ENCODE measurements at regions not wholly inside any gene's neighbourhood (a gene's known extent, or its start where the extent isn't known, plus 50 kb on each side); places are given as distances from the start of the nearest gene placed in this dataset.

- in situ Hi-C loops (cut with HindIII; ENCODE audit: low sequenced_read_pairs), result no loop called here
Observed at GRCh38 chr4:138488533-138488932, 246.4 kb upstream of the SLC7A11 start.

GRCh38 chr4:138487670-138488069, 245.5 kb upstream of the SLC7A11 start:
- in situ Hi-C loops (cut with HindIII; ENCODE audit: low sequenced_read_pairs), result no loop called here

DNA sequence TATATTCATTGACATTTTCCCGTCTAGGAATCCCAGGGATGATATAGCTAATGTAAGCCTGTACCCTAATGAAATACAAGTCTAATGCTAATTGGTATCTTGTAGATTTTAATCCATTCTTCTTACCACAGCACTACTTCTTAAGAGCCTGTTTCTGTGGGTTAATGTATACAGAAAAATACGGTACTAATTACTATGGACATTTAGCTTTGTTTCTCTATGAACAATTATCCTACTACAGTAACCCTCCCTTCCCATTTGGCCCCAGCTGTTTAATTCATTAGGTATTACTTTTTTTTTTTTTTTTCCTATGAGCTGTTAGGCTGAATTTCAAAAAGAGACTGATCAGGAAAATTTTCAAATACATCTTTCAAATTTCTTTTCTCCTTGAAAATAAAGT, 245.1 kb upstream of the SLC7A11 start:
- in situ Hi-C loops (cut with HindIII; ENCODE audit: low sequenced_read_pairs), result no loop called here

GRCh38 chr4:138485498-138485897, 243.3 kb upstream of the SLC7A11 start:
- in situ Hi-C loops (cut with HindIII; ENCODE audit: low sequenced_read_pairs), result no loop called here

DNA sequence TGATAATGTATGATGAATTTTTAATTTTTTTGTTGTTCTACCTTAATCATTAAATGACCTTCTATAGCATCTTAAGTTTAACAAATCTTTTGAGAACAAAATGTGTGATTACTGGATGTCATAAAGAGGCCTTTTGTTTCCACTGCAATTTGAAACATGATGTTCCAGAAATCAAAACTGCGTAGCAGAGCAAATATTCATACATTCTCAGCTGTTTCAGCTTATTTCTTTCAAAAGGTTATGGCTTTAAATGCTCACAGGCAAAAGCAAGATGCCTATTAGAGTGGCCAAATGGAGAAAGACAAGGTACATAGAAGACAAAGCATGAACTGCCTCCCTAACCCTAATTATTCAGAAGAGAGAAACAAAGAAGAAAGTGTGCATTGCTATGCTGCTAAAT, 233.0 kb upstream of the SLC7A11 start:
- in situ Hi-C loops (cut with HindIII; ENCODE audit: low sequenced_read_pairs), result no loop called here

DNA sequence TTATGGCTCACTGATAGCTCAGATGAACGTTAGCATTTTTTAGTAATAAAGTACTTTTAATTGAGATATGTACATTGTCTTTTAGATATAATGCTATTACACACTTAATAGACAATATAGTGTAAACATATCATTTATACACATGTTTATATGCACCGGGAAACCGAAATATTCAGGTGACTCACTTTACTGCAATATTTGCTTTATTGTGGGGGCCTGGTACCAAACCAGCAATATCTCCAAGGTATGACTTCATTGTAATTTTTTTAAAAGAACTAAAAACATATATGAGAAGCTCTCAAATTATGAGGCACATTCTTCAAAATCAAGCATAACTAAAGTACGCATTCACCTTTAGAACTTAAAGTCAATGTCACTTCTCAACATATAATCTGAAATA, 231.2 kb upstream of the SLC7A11 start:
- in situ Hi-C loops (cut with HindIII; ENCODE audit: low sequenced_read_pairs), result no loop called here

DNA sequence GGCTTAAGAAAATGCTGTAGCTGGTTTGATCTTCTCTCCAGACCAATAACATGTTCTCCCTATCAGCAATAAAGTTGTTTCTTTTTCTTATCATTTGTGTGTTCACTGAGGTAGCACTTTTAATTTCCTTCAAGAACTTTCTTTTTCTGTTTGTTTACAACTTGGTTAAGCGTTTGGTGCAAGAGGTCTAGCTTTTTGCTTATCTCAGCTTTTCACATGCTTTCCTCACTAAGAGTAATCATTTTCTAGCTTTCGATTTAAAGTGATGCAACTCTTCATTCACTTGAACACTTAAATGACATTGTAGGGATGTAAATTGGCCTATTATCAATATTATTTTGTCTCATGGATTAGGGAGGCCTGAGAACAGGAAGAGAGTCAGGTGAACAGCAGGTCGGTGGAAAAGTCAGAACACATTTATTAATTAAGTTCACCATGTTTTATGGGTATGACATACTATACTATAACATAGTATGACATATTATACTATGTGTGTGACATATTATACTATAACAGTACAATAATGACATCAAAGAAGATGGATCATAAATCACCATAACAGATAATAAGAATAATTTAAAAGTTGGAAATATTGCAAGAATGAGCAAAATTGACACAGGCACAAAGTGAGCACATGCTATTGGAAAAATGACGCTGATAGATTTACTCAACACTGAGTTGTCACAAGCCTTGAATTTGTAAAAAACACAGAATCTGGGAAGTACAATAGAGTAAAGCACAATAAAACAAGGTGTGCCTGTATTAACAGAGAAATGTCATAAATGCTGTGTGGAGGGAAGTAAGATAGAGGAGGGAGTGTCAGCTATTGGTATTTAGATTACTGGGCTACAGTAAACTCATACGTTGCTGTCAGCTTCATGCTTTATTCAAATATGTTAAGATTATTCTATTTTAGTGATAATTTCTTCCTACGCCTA, 218.6 kb upstream of the SLC7A11 start:
- in situ Hi-C loops (cut with HindIII; ENCODE audit: low sequenced_read_pairs), result no loop called here

DNA sequence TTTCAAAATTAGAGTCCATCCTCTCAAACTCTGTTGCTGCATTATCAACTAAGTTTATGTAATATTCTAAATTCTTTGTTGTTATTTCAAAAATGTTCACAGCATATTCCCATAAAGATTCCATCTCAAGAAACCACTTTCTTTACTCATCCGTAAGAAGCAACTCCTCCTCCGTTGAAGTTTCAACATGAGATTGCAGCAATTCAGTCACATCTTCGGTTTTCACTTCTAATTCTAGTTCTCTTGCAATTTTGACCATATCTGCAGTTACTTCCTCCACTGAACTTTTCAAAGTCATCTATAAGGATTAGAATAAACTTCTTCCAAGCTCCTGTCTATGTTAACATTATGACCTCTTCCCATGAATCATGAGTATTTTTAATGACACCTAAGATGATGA, 216.6 kb upstream of the SLC7A11 start:
- in situ Hi-C loops (cut with HindIII; ENCODE audit: low sequenced_read_pairs), result loop anchor here (10.0 kb wide), 1 partner anchor 234 kb away; no protein-coding TSS in a partner anchor

DNA sequence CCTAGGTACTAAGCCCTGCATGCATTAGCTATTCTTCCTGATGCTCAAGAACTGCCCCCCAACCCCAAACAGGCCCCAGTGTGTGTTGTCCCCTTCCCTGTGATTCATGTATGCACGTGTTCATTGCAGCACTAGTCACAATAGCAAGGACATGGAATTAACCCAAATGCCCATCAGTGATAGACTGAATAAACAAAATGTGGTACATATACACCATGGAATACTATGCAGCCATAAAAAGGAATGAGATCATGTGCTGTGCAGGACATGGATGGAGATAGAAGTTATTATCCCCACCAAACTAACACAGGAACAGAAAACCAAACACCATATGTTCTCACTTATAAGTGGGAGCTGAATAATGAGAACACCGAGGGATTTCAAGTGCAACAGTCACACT, 214.2 kb upstream of the SLC7A11 start:
- in situ Hi-C loops (cut with HindIII; ENCODE audit: low sequenced_read_pairs), result loop anchor here (10.0 kb wide), 1 partner anchor 232 kb away; no protein-coding TSS in a partner anchor

GRCh38 chr4:138455097-138455496, 212.9 kb upstream of the SLC7A11 start:
- in situ Hi-C loops (cut with HindIII; ENCODE audit: low sequenced_read_pairs), result loop anchor here (10.0 kb wide), 1 partner anchor 230 kb away; no protein-coding TSS in a partner anchor

GRCh38 chr4:138452826-138453225, 210.7 kb upstream of the SLC7A11 start:
- in situ Hi-C loops (cut with HindIII; ENCODE audit: low sequenced_read_pairs), result loop anchor here (10.0 kb wide), 1 partner anchor 228 kb away; no protein-coding TSS in a partner anchor

- in situ Hi-C loops (cut with HindIII; ENCODE audit: low sequenced_read_pairs), result loop anchor here (10.0 kb wide), 1 partner anchor 226 kb away; no protein-coding TSS in a partner anchor
Observed at GRCh38 chr4:138451276-138451663, 209.1 kb upstream of the SLC7A11 start.

GRCh38 chr4:138450546-138451275, 208.6 kb upstream of the SLC7A11 start:
- in situ Hi-C loops (cut with HindIII; ENCODE audit: low sequenced_read_pairs), result loop anchor here (10.0 kb wide), 1 partner anchor 226 kb away; no protein-coding TSS in a partner anchor

- in situ Hi-C loops (cut with HindIII; ENCODE audit: low sequenced_read_pairs), result loop anchor here (10.0 kb wide), 1 partner anchor 225 kb away; no protein-coding TSS in a partner anchor
Observed at GRCh38 chr4:138449938-138450337, 207.8 kb upstream of the SLC7A11 start.

DNA sequence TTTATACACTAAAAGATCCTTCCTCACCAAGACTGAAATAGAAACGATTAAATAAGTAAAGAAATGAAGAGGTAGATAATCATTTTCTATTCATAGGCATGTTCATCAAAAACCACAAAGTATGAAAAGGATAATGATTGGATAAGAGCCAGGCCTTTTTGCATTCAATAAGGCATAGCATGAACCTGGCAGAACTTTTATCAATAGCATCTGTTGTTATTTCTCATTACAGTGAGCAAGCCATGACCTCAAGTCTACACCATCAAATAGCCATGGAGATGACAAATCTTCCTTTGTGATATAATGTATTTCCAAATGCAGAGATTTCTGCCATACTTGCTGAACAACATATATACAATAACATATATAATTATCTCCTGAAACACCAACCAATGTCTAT, 206.0 kb upstream of the SLC7A11 start:
- in situ Hi-C loops (cut with HindIII; ENCODE audit: low sequenced_read_pairs), result no loop called here

DNA sequence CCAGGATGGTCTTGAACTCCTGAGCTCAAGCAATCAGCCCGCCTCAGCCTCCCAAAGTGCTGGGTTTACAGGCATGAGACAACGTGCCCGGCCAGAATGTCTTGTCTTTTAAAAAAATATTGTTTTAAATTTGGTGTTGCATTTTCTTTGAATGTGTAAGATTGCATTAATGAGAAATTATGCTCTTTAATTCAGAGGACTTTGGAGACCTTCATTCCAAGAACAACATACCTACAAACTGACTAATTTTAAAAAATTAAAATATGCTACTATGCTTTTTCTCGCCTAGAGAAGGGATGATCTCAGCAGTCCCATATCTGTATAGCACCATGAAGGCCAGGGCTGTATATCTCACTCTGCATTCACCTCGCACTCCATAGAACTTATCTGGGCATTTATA, 204.3 kb upstream of the SLC7A11 start:
- in situ Hi-C loops (cut with HindIII; ENCODE audit: low sequenced_read_pairs), result no loop called here

DNA sequence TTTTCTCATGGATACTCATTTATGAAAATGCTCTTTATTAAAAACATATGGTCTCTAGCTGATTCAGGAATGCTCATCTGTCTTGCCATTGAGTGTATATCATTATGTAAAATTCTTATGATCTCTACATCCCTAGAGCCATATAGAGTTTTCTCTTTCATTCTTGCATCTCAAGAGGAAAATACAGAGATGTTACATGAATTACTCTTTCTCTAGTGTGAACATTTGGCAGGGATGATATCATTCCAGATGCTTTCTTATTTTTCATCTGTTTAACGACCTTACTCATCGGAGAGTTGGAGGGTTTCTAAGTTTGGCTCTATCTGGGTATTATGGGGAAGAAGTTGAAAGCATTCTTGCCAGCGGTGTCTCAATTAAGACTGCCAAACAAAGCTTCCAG, 202.9 kb upstream of the SLC7A11 start:
- in situ Hi-C loops (cut with HindIII; ENCODE audit: low sequenced_read_pairs), result no loop called here

GRCh38 chr4:138444260-138444659, 202.1 kb upstream of the SLC7A11 start:
- in situ Hi-C loops (cut with HindIII; ENCODE audit: low sequenced_read_pairs), result no loop called here

DNA sequence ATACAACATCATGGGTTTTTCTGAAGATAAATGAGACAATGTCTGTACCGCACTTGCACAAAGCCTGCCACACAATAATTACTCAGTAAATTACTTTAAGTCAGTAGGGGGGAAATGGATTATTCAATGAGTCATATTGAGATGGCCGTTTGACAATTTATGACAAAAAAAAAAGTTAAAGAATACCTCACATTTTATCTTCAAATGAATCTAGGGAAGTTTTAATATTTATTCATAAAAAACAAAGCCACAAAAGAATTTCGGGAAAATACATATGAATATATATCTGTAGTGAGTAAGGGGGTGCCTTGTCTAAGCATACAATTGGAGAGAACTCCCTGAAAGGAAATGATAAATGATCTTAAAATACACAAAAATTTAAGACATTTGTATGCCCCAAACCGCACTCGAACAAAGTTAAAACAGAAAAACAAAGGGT, 197.0 kb upstream of the SLC7A11 start:
- in situ Hi-C loops (cut with HindIII; ENCODE audit: low sequenced_read_pairs), result no loop called here

- in situ Hi-C loops (cut with HindIII; ENCODE audit: low sequenced_read_pairs), result no loop called here
Observed at GRCh38 chr4:138438608-138439007, 196.5 kb upstream of the SLC7A11 start.

DNA sequence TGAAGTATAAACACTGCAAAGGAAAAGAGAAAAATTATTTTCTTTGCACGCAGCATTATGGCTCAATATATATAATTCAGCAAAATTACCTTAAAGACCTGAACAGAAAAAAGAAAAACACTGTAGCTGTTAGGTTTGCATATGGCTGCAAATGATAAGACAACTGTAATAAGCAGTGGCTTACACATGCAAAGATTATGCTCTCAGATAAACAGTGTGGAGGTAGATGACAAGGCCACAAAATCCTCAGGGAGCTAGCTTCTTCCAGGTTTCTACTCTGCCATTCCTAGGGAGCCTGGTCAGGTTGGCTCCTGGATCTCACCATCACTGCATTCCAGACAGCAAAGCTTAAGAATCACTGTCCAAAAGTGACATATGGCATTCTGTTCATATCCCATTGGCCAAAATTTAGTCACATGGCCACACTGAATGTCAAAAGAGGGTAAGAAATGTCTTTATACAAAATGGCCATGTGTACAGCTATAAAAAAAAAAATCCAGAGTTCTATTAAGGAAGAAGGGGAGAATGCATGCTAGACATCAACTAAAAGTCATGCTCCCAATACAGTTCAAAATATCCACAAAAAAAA, 195.2 kb upstream of the SLC7A11 start:
- in situ Hi-C loops (cut with HindIII; ENCODE audit: low sequenced_read_pairs), result no loop called here

All from endothelial cell of hepatic sinusoid (primary cell).